GM10248 (cell line): ENCODE measurements at regions not wholly inside any gene's neighbourhood (a gene's known extent, or its start where the extent isn't known, plus 50 kb on each side); places are given as distances from the start of the nearest gene placed in this dataset.
"Not testable (repeated sequence)": the region's sequence is repeated elsewhere in the genome, so short reads cannot be mapped to it uniquely, and the experiment has no call there.

Experiments used
- CTCF ChIA-PET: fragments of 300-600 bp; sonication (Branson Sonifier 250); formaldehyde crosslinking; extraction: SDS; loops from one replicate; lab custom pipeline; 2021; ENCODE audit warnings: antibody characterized with exemption; lab: Yijun Ruan, JAX
- POLR2A ChIA-PET: fragments of 350-650 bp; sonication (Branson Sonifier 250); formaldehyde crosslinking; extraction: SDS; loops from one replicate; lab custom pipeline; 2020; ENCODE audit warnings: antibody characterized with exemption; lab: Yijun Ruan, JAX
- DNase-seq: peaks from one replicate; pipeline ENCODE4 v3.0.0; 2012; ENCODE audit errors: extremely low spot score
- TF ChIP-seq, protein P1 (sequence below): IDR thresholded peaks from 2 replicates; pipeline ENCODE4 v1.5.1; 2012; ENCODE audit warnings: mild to moderate bottlenecking, low read depth; ENCODE audit errors: extremely low read depth, missing control alignments, control extremely low read depth

DNA sequence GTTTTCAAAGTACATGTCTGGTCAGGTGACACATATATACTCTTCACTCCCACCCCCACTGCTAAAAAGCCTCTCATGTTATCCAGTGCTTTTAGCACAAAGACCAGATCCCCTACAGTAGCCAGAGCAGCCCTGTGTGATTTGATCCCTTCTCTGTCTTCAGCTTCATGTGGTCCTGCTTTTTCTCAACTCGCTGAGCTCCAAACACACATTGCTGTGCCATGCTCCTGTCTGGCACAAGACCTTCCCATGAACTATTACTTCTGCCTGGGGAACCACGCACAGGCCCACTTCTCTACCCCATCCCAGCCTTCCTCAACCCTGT is 127.1 kb downstream of the RASSF10 start:
- TF ChIP-seq, protein P1, sequence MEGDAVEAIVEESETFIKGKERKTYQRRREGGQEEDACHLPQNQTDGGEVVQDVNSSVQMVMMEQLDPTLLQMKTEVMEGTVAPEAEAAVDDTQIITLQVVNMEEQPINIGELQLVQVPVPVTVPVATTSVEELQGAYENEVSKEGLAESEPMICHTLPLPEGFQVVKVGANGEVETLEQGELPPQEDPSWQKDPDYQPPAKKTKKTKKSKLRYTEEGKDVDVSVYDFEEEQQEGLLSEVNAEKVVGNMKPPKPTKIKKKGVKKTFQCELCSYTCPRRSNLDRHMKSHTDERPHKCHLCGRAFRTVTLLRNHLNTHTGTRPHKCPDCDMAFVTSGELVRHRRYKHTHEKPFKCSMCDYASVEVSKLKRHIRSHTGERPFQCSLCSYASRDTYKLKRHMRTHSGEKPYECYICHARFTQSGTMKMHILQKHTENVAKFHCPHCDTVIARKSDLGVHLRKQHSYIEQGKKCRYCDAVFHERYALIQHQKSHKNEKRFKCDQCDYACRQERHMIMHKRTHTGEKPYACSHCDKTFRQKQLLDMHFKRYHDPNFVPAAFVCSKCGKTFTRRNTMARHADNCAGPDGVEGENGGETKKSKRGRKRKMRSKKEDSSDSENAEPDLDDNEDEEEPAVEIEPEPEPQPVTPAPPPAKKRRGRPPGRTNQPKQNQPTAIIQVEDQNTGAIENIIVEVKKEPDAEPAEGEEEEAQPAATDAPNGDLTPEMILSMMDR: no peak
- POLR2A ChIA-PET: no interaction called here
- CTCF ChIA-PET: interaction anchor here (1.2 to 1.6 kb wide), 3 partner anchors 12 to 17 kb away, joined by 3 to 5 read pairs (median 3); no protein-coding TSS in a partner anchor
- DNase-seq: no peak

DNA sequence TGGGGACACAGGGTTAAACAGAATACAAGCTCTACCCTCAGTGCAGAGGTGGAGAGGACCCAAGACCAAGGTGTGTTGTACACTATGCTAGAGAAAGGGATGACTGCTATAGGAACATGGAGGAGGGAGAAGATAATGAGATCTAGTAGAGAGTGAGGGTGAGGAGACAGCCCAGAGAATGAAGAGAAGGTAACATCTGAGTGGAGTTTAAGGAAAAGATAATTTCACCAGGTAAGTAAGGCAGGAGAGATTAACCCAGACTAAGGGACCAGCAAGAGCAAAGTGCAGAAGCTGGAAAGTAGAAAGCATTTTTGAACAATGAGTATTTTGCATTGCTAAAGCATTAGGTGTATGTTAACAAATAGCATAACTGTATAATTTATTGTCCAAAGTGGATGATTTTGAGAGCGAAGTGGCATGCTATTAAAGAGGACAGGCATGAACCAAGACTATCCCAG is 128.8 kb downstream of the RASSF10 start:
- TF ChIP-seq, protein P1: no peak
- ChIA-PET CTCF (interaction anchor here (1.4 kb wide), 1 partner anchor 13 kb away, joined by 3 read pairs; no protein-coding TSS in a partner anchor), POLR2A (no interaction called here)
- no peak for DNase-seq

DNA sequence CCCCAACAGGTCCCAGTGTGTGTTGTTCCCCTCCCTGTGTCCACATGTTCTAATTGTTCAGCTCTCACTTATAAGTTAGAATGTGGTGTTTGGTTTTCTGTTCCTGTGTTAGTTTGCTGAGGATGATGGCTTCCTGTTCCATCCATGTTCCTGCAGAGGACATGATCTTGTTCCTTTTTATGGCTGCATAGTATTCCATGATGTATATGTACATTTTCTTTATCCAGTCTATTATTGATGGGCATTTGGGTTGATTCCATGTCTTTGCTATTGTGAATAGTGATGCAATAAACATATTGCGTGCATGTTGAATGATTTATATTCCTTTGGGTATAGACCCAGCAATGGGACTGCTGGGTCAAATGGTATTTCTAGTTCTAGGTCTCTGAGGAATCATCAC is 130.0 kb downstream of the RASSF10 start:
- CTCF ChIA-PET, DNase-seq, POLR2A ChIA-PET: not testable (repeated sequence)

DNA sequence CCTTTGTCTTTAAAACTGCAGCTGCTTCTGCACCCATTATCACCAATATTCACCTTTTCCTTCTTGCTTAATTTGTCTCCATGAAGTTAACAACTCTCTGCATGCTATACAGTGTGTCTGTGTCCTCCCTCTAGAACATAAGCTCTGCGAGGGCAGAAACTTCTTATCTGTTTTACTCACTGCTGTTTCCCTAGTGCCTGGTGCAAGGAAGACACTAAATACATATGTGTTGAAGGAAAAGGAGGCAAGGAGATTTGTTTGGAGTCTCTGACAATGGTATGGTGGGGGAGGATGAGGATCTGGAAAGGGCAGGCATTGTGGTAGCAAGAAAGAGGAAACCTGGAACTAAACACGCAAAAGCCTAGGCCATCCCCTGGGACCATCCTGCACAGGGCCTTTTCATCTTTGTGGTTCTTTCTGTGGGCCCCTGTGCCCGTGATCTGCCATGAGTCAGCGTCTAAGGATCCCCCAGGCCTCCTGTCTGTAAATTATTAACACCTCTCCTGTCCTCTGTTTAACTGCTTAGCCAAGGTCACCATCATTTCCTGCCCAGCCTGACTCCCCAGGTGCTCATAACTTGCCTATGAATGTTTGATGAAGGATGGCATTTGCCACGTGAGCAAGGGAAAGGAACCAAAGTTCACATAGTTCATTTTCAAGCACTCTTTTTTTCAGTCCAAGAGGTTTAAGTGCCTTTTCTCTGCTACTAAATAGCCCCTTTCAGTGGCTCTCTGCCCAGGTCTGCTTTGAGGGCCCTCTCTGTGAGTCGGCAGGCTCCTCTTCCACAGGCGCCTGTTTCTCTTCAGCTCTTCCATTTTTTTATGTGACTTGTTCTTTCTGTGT is 131.1 kb downstream of the RASSF10 start:
- TF ChIP-seq, protein P1: no peak
- peak; percentile 34 for DNase-seq
- ChIA-PET CTCF (interaction anchor here (1.6 kb wide), 1 partner anchor 12 kb away, joined by 3 read pairs; no protein-coding TSS in a partner anchor), POLR2A (no interaction called here)

DNA sequence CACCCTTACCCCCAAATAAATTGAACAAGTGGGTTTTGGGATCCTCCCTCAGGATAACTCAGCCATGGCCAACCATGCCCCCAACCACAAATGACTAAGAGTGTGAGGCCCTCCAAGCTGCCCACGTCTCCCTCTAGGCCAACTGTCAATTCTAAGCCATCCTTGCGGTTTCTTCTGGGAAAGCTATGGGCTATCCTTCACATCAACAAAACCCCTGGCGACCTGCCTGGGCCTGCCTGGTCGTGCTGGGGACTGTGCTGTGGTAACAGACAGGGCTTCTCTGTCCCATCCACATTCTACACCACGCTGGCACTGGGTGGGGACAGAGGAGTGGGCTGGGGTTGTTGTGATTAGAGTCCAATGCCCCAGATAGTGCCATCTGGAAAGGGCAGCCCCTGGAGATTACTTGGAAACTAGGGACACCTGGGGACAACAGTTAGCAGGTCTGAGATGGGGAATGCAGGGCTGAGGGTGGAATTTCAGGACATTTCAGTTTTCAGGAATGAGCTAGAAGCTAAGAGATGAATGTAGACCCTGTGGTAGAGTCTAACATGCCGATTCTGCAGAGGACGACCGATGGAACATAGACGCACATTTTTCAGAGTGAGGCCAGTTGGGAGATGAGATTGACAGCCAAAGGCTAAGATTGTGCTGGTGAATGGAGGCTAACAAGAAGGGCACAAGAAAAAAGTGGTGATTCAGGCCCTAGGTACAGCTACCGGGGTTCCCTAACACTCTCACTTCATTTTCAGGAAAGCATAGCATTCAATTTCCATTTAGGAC is 131.9 kb downstream of the RASSF10 start:
- ChIA-PET CTCF (interaction anchor here (1.6 kb wide), 1 partner anchor 12 kb away, joined by 3 read pairs; no protein-coding TSS in a partner anchor), POLR2A (no interaction called here)
- no peak for DNase-seq
- TF ChIP-seq, protein P1: no peak

DNA sequence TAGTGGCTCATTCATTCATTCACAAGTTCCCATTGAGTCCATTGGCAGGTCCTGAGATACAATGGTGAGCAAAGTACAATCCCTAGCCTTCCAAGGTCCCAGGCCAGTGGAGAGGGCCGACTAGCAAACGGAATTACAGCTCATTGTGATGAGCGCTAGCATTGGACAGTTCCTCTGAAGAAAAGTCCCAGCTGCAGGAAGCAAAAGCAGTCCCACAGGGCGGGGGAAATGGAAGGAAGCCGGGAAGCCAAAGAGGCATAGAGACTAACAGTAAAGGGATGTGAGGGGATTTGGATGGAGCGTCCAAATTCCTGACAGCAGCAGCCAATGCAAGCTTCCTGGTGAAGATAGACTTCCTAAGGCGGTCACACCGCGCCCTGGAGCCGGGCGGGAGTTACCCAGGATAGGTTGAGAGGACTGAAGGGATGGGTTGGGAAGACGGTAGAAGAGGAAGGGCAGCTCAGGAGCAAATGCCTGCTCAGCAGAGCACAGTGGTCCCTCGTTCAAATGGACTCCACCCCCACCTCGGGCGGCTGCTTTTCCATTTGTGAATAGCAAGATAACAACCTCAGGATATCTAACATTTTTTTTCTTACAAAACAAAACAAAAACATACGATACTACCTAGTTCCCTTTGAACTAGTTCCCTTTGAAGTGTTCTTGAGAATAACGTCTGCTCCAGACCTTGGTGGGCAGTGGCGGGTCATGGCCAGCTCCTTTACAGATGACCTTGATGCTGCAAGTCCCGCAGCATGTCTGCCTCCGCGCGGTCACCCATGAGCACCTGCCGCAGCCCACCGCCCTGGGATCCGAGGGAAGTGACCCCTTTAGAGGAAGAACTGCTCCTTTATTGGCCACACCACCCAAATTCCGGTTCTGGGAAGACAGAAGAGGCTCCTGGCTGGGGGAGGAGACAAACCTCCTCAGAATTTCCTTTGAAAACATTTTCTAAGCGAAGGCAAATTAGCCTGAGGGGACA is 132.9 kb downstream of the RASSF10 start:
- ChIA-PET CTCF (interaction anchor here (1.3 kb wide), 1 partner anchor 8 kb away, joined by 3 read pairs; no protein-coding TSS in a partner anchor), POLR2A (no interaction called here)
- TF ChIP-seq, protein P1: no peak
- no peak for DNase-seq
